ENCODE measurements at regions not wholly inside any gene's neighbourhood (a gene's known extent, or its start where the extent isn't known, plus 50 kb on each side); places are given as distances from the start of the nearest gene placed in this dataset.
"Not testable (repeated sequence)": the region's sequence is repeated elsewhere in the genome, so short reads cannot be mapped to it uniquely, and the experiment has no call there.

GRCh38 chr5:89081360-89081759 lies 198.4 kb upstream of the MEF2C start:
- no peak for DNase-seq (ENCODE audit: low read depth in 2 of 2)

- DNase-seq (ENCODE audit: low read depth in 2 of 2): no peak
Measured at GRCh38 chr5:89080467-89081116, 197.6 kb upstream of the MEF2C start.

- no peak for DNase-seq (ENCODE audit: low read depth in 2 of 2)
Measured at GRCh38 chr5:89072842-89073672, 190.1 kb upstream of the MEF2C start.

- DNase-seq (ENCODE audit: low read depth in 2 of 2): no peak
Measured at GRCh38 chr5:89071941-89072331, 189.0 kb upstream of the MEF2C start.

GRCh38 chr5:89071101-89071940 lies 188.3 kb upstream of the MEF2C start:
- no peak for DNase-seq (ENCODE audit: low read depth in 2 of 2)

- DNase-seq (ENCODE audit: low read depth in 2 of 2): no peak
Measured at GRCh38 chr5:89069591-89069990, 186.6 kb upstream of the MEF2C start.

- no peak for DNase-seq (ENCODE audit: low read depth in 2 of 2)
Measured at GRCh38 chr5:89067362-89067761, 184.4 kb upstream of the MEF2C start.

GRCh38 chr5:89065919-89066318 lies 182.9 kb upstream of the MEF2C start:
- DNase-seq (ENCODE audit: low read depth in 2 of 2): no peak

GRCh38 chr5:89064736-89065135 lies 181.8 kb upstream of the MEF2C start:
- no peak for DNase-seq (ENCODE audit: low read depth in 2 of 2)

GRCh38 chr5:89064054-89064453 lies 181.1 kb upstream of the MEF2C start:
- no peak for DNase-seq (ENCODE audit: low read depth in 2 of 2)

- no peak for DNase-seq (ENCODE audit: low read depth in 2 of 2)
Measured at GRCh38 chr5:89060768-89061167, 177.8 kb upstream of the MEF2C start.

- no peak for DNase-seq (ENCODE audit: low read depth in 2 of 2)
Measured at GRCh38 chr5:89059274-89059673, 176.3 kb upstream of the MEF2C start.

- DNase-seq (ENCODE audit: low read depth in 2 of 2): no peak
Measured at GRCh38 chr5:89055695-89056085, 172.7 kb upstream of the MEF2C start.

- DNase-seq (ENCODE audit: low read depth in 2 of 2): no peak
Measured at GRCh38 chr5:89055015-89055694, 172.2 kb upstream of the MEF2C start.

GRCh38 chr5:89053547-89053946 lies 170.6 kb upstream of the MEF2C start:
- no peak for DNase-seq (ENCODE audit: low read depth in 2 of 2)

GRCh38 chr5:89050062-89050461 lies 167.1 kb upstream of the MEF2C start:
- DNase-seq (ENCODE audit: low read depth in 2 of 2): not testable (repeated sequence)

- no peak for DNase-seq (ENCODE audit: low read depth in 2 of 2)
Measured at GRCh38 chr5:89047571-89047970, 164.6 kb upstream of the MEF2C start.

- DNase-seq (ENCODE audit: low read depth in 2 of 2): no peak
Measured at GRCh38 chr5:89045216-89045615, 162.2 kb upstream of the MEF2C start.

- DNase-seq (ENCODE audit: low read depth in 2 of 2): no peak
Measured at GRCh38 chr5:89044674-89045200, 161.8 kb upstream of the MEF2C start.

- DNase-seq (ENCODE audit: low read depth in 2 of 2): no peak
Measured at GRCh38 chr5:89043676-89044075, 160.7 kb upstream of the MEF2C start.

GRCh38 chr5:89042746-89043145 lies 159.8 kb upstream of the MEF2C start:
- DNase-seq (ENCODE audit: low read depth in 2 of 2): no peak

GRCh38 chr5:89041976-89042375 lies 159.0 kb upstream of the MEF2C start:
- DNase-seq (ENCODE audit: low read depth in 2 of 2): no peak
